Stimulated activated naive CD8-positive, alpha-beta T cell treated with anti-CD3 and anti-CD28 coated beads, Interleukin-15, Interleukin-2, amounts not matched to agents 100 ng/mL and 50 ng/mL, for 24 hours (primary cell): ENCODE measurements at regions not wholly inside any gene's neighbourhood (a gene's known extent, or its start where the extent isn't known, plus 50 kb on each side); places are given as distances from the start of the nearest gene placed in this dataset.

ENCODE experiments used
- H3K27ac Mint-ChIP-seq: one replicate; pipeline ENCODE4 v1.8.0; 2021; ENCODE audit warnings: mild to moderate bottlenecking, mixed read lengths
- H3K27me3 Mint-ChIP-seq: one replicate; pipeline ENCODE4 v1.8.0; 2021; ENCODE audit warnings: mixed read lengths
- H3K36me3 Mint-ChIP-seq: one replicate; pipeline ENCODE4 v1.8.0; 2021; ENCODE audit warnings: low read depth, mixed read lengths
- H3K4me1 Mint-ChIP-seq: one replicate; pipeline ENCODE4 v1.8.0; 2021; ENCODE audit warnings: low read depth, mixed read lengths
- H3K4me3 Mint-ChIP-seq: one replicate; pipeline ENCODE4 v1.8.0; 2021; ENCODE audit warnings: mild to moderate bottlenecking, mixed read lengths
- H3K9me3 Mint-ChIP-seq: one replicate; pipeline ENCODE4 v1.8.0; 2021; ENCODE audit warnings: mixed read lengths

GRCh38 chr10:57799625-57800024, 468.1 kb downstream of the IPMK start:
- no peak overlapping the region for H3K27ac Mint-ChIP-seq
- H3K4me1 Mint-ChIP-seq = no peaks in the 10 kb centered on the region
- no peaks in the 10 kb centered on the region for H3K36me3 Mint-ChIP-seq
- no peak overlapping the region for H3K4me3 Mint-ChIP-seq
- H3K27me3 Mint-ChIP-seq = no peaks in the 10 kb centered on the region
- H3K9me3 Mint-ChIP-seq = no peaks in the 10 kb centered on the region

GRCh38 chr10:57798830-57799229, 468.9 kb downstream of the IPMK start:
- Mint-ChIP-seq H3K4me3 (no peak overlapping the region), H3K36me3 (no peaks in the 10 kb centered on the region), H3K4me1 (no peaks in the 10 kb centered on the region), H3K27ac (no peak overlapping the region), H3K9me3 (no peaks in the 10 kb centered on the region), H3K27me3 (no peaks in the 10 kb centered on the region)

GRCh38 chr10:57791546-57791945, 476.1 kb downstream of the IPMK start:
- Mint-ChIP-seq H3K4me1 (no peaks in the 10 kb centered on the region), H3K27ac (no peak overlapping the region), H3K9me3 (peaks cover 12% of the 10 kb centered on the region), H3K27me3 (no peaks in the 10 kb centered on the region), H3K36me3 (no peaks in the 10 kb centered on the region), H3K4me3 (no peak overlapping the region)

- H3K4me3 Mint-ChIP-seq = no peak overlapping the region
- H3K4me1 Mint-ChIP-seq = no peaks in the 10 kb centered on the region
- H3K27me3 Mint-ChIP-seq = no peaks in the 10 kb centered on the region
- H3K36me3 Mint-ChIP-seq = no peaks in the 10 kb centered on the region
- peaks cover 12% of the 10 kb centered on the region for H3K9me3 Mint-ChIP-seq
- no peak overlapping the region for H3K27ac Mint-ChIP-seq
These were observed 477.0 kb downstream of the IPMK start for GRCh38 chr10:57790703-57791102.

- H3K4me3 Mint-ChIP-seq = no peak overlapping the region
- H3K27me3 Mint-ChIP-seq = no peaks in the 10 kb centered on the region
- peaks cover 12% of the 10 kb centered on the region for H3K9me3 Mint-ChIP-seq
- no peaks in the 10 kb centered on the region for H3K4me1 Mint-ChIP-seq
- no peaks in the 10 kb centered on the region for H3K36me3 Mint-ChIP-seq
- H3K27ac Mint-ChIP-seq = no peak overlapping the region
These were observed 479.6 kb downstream of the IPMK start for GRCh38 chr10:57788117-57788516.

GRCh38 chr10:57786850-57787750, 480.6 kb downstream of the IPMK start:
- Mint-ChIP-seq H3K36me3 (no peaks in the 10 kb centered on the region), H3K4me3 (no peak overlapping the region), H3K4me1 (no peaks in the 10 kb centered on the region), H3K9me3 (peaks cover 12% of the 10 kb centered on the region), H3K27me3 (no peaks in the 10 kb centered on the region), H3K27ac (no peak overlapping the region)

- no peaks in the 10 kb centered on the region for H3K36me3 Mint-ChIP-seq
- no peaks in the 10 kb centered on the region for H3K27me3 Mint-ChIP-seq
- no peak overlapping the region for H3K27ac Mint-ChIP-seq
- peaks cover 12% of the 10 kb centered on the region for H3K9me3 Mint-ChIP-seq
- no peaks in the 10 kb centered on the region for H3K4me1 Mint-ChIP-seq
- no peak overlapping the region for H3K4me3 Mint-ChIP-seq
These were observed 481.4 kb downstream of the IPMK start for GRCh38 chr10:57786331-57786730.

- Mint-ChIP-seq H3K27ac (no peak overlapping the region), H3K27me3 (no peaks in the 10 kb centered on the region), H3K4me1 (no peaks in the 10 kb centered on the region), H3K36me3 (no peaks in the 10 kb centered on the region), H3K4me3 (no peak overlapping the region), H3K9me3 (peaks cover 12% of the 10 kb centered on the region)
These were observed 482.1 kb downstream of the IPMK start for GRCh38 chr10:57785546-57785945.

- Mint-ChIP-seq H3K36me3 (no peaks in the 10 kb centered on the region), H3K4me1 (no peaks in the 10 kb centered on the region), H3K27me3 (no peaks in the 10 kb centered on the region), H3K4me3 (no peak overlapping the region), H3K27ac (no peak overlapping the region), H3K9me3 (peaks cover 15% of the 10 kb centered on the region)
These were observed 482.6 kb downstream of the IPMK start for GRCh38 chr10:57785068-57785467.

GRCh38 chr10:57776688-57777432, 490.8 kb downstream of the IPMK start:
- Mint-ChIP-seq H3K4me1 (no peaks in the 10 kb centered on the region), H3K27ac (no peak overlapping the region), H3K27me3 (no peaks in the 10 kb centered on the region), H3K4me3 (no peak overlapping the region), H3K9me3 (peaks cover 16% of the 10 kb centered on the region), H3K36me3 (no peaks in the 10 kb centered on the region)

GRCh38 chr10:57775250-57775649, 492.4 kb downstream of the IPMK start:
- Mint-ChIP-seq H3K4me1 (no peaks in the 10 kb centered on the region), H3K9me3 (peaks cover 16% of the 10 kb centered on the region), H3K27ac (no peak overlapping the region), H3K4me3 (no peak overlapping the region), H3K36me3 (no peaks in the 10 kb centered on the region), H3K27me3 (no peaks in the 10 kb centered on the region)

GRCh38 chr10:57769298-57769697, 498.4 kb downstream of the IPMK start:
- H3K9me3 Mint-ChIP-seq = peaks cover 6% of the 10 kb centered on the region
- no peak overlapping the region for H3K27ac Mint-ChIP-seq
- no peaks in the 10 kb centered on the region for H3K36me3 Mint-ChIP-seq
- H3K4me1 Mint-ChIP-seq = no peaks in the 10 kb centered on the region
- no peaks in the 10 kb centered on the region for H3K27me3 Mint-ChIP-seq
- no peak overlapping the region for H3K4me3 Mint-ChIP-seq

GRCh38 chr10:57759777-57760176, 507.9 kb downstream of the IPMK start:
- Mint-ChIP-seq H3K36me3 (no peaks in the 10 kb centered on the region), H3K9me3 (peaks cover 3% of the 10 kb centered on the region), H3K4me1 (no peaks in the 10 kb centered on the region), H3K4me3 (no peak overlapping the region), H3K27ac (no peak overlapping the region), H3K27me3 (no peaks in the 10 kb centered on the region)

- Mint-ChIP-seq H3K4me1 (no peaks in the 10 kb centered on the region), H3K9me3 (peaks cover 6% of the 10 kb centered on the region), H3K27me3 (no peaks in the 10 kb centered on the region), H3K36me3 (no peaks in the 10 kb centered on the region), H3K27ac (no peak overlapping the region), H3K4me3 (no peak overlapping the region)
These were observed 512.9 kb downstream of the IPMK start for GRCh38 chr10:57754803-57755202.

GRCh38 chr10:57743711-57744110, 524.0 kb downstream of the IPMK start:
- no peaks in the 10 kb centered on the region for H3K36me3 Mint-ChIP-seq
- H3K4me3 Mint-ChIP-seq = no peak overlapping the region
- no peaks in the 10 kb centered on the region for H3K4me1 Mint-ChIP-seq
- H3K27ac Mint-ChIP-seq = no peak overlapping the region
- peaks cover 9% of the 10 kb centered on the region for H3K9me3 Mint-ChIP-seq
- no peaks in the 10 kb centered on the region for H3K27me3 Mint-ChIP-seq
